H1 (cell line): ENCODE measurements at regions not wholly inside any gene's neighbourhood (a gene's known extent, or its start where the extent isn't known, plus 50 kb on each side); places are given as distances from the start of the nearest gene placed in this dataset.
A peak's percentile ranks its signal among the peaks of the same experiment; 100 is the strongest.

Source experiments
- CTCF ChIA-PET: fragments of 300-600 bp; sonication (Branson Sonifier 250); formaldehyde crosslinking; loops from one replicate; lab custom pipeline; 2021; ENCODE audit not compliant: partially characterized antibody; lab: Charles Lee
- POLR2A ChIA-PET: fragments of 300-600 bp; sonication (Branson Sonifier 250); formaldehyde crosslinking; loops from one replicate; lab custom pipeline; 2021; ENCODE audit warnings: inconsistent platforms; ENCODE audit not compliant: partially characterized antibody; lab: Charles Lee
- DNase-seq, 2 experiments: peaks; one replicate each; pipeline versions ENCODE4 v3.0.0 to v3.0.0-alpha.2; 2010 to 2022; ENCODE audit warnings: low spot score in 2 of 2, low read depth in 1 of 2, mixed read lengths in 1 of 2
- FAIRE-seq: peaks from 2 replicates; lab custom pipeline; 2011; peaks lifted over from hg19 to GRCh38; lab: Jason Lieb, UNC
- H2AFZ ChIP-seq: 2 replicates; pipeline ENCODE4 v1.8.1; 2012; ENCODE audit warnings: low read length, inconsistent platforms
- H2AK5ac ChIP-seq: 2 replicates; pipeline ENCODE4 v1.6.1; 2013; ENCODE audit warnings: low read depth, low read length
- H2BK120ac ChIP-seq: replicated peaks from 2 replicates; pipeline ENCODE3; 2013; ENCODE audit warnings: low read depth, low read length, inconsistent platforms
- H2BK12ac ChIP-seq: 2 replicates; pipeline ENCODE4 v1.6.1; 2013; ENCODE audit warnings: low read depth, low read length
- H2BK15ac ChIP-seq: 2 replicates; pipeline ENCODE4 v1.6.1; 2013; ENCODE audit warnings: low read length
- H2BK20ac ChIP-seq: 2 replicates; pipeline ENCODE4 v1.6.1; 2013; ENCODE audit warnings: low read length
- H2BK5ac ChIP-seq: 2 replicates; pipeline ENCODE4 v1.6.1; 2013; ENCODE audit warnings: low read depth, low read length
- H3K14ac ChIP-seq: 2 replicates; pipeline ENCODE4 v1.6.1; 2013; ENCODE audit warnings: inconsistent platforms; ENCODE audit not compliant: insufficient read length
- H3K18ac ChIP-seq: 2 replicates; pipeline ENCODE4 v1.6.1; 2013; ENCODE audit warnings: low read length; ENCODE audit errors: extremely low read depth
- H3K23ac ChIP-seq: 2 replicates; pipeline ENCODE4 v1.6.1; 2013; ENCODE audit warnings: inconsistent platforms; ENCODE audit not compliant: insufficient read length
- H3K23me2 ChIP-seq: 2 replicates; pipeline ENCODE4 v1.6.1; 2013; ENCODE audit warnings: low read depth, low read length
- H3K27ac ChIP-seq: 2 replicates; pipeline ENCODE4 v1.6.1; 2011; ENCODE audit warnings: low read depth, low read length, inconsistent platforms
- H3K27me3 ChIP-seq, 4 experiments: replicated peaks in 1 of 4; 1 replicate in 1 of 4; 2 replicates in 3 of 4; pipeline versions ENCODE4 v1.6.1 to v1.8.1; 2011 to 2013; ENCODE audit warnings: low read length in 3 of 4, mild to moderate bottlenecking in 3 of 4, inconsistent platforms in 2 of 4, mixed read lengths in 2 of 4, moderate library complexity in 1 of 4; ENCODE audit not compliant: control insufficient read depth in 3 of 4, insufficient read depth in 3 of 4; ENCODE audit errors: extremely low read depth in 1 of 4
- H3K36me3 ChIP-seq, 4 experiments: 2 replicates each; pipeline versions ENCODE4 v1.6.1 to v1.8.1; 2011 to 2013; ENCODE audit warnings: mild to moderate bottlenecking in 4 of 4, low read length in 3 of 4, moderate library complexity in 2 of 4, control low read depth in 1 of 4, inconsistent platforms in 1 of 4; ENCODE audit not compliant: insufficient read depth in 4 of 4, control insufficient read depth in 2 of 4
- H3K4ac ChIP-seq: replicated peaks from 2 replicates; pipeline ENCODE3; 2013; ENCODE audit warnings: low read length, low read depth, mixed read lengths, inconsistent platforms; ENCODE audit not compliant: insufficient read length
- H3K4me1 ChIP-seq, 4 experiments: replicated peaks in 1 of 4; 1 replicate in 1 of 4; 2 replicates in 3 of 4; pipeline versions ENCODE4 v1.6.1 to v1.8.1; 2011 to 2013; ENCODE audit warnings: low read length in 3 of 4, inconsistent platforms in 2 of 4, mixed read lengths in 1 of 4; ENCODE audit not compliant: insufficient read depth in 4 of 4, control insufficient read depth in 3 of 4
- H3K4me2 ChIP-seq, 2 experiments: 2 replicates each; pipeline versions ENCODE4 v1.6.1 to v1.8.1; 2011 to 2013; ENCODE audit warnings: low read depth in 2 of 2, low read length in 2 of 2, control low read depth in 1 of 2, inconsistent platforms in 1 of 2, mild to moderate bottlenecking in 1 of 2; ENCODE audit not compliant: insufficient read depth in 1 of 2
- H3K4me3 ChIP-seq, 4 experiments: fragments of 200-600, 300-600 bp in 1 of 4; sonication (generic), shearing (Covaris generic), sonication (Bioruptor Twin) in 1 of 4; 2 replicates each; pipeline versions ENCODE4 v1.5.1 to v1.8.1; 2011 to 2016; ENCODE audit warnings: low read length in 4 of 4, low read depth in 3 of 4, control low read depth in 2 of 4, inconsistent platforms in 2 of 4, mild to moderate bottlenecking in 2 of 4, mixed read lengths in 1 of 4, moderate library complexity in 1 of 4; ENCODE audit not compliant: insufficient read depth in 2 of 4; ENCODE audit errors: extremely low read depth in 1 of 4
- H3K56ac ChIP-seq: replicated peaks from 2 replicates; pipeline ENCODE3; 2013; ENCODE audit warnings: low read depth, mild to moderate bottlenecking, mixed read lengths, low read length, inconsistent platforms; ENCODE audit not compliant: insufficient read length
- H3K79me1 ChIP-seq: 2 replicates; pipeline ENCODE4 v1.6.1; 2013; ENCODE audit warnings: low read depth, low read length, control low read depth
- H3K79me2 ChIP-seq, 2 experiments: 2 replicates each; pipeline versions ENCODE4 v1.6.1 to v1.8.1; 2012 to 2013; ENCODE audit warnings: low read length in 2 of 2, mild to moderate bottlenecking in 2 of 2, inconsistent platforms in 1 of 2; ENCODE audit not compliant: insufficient read depth in 2 of 2, control insufficient read depth in 1 of 2
- H3K9ac ChIP-seq, 4 experiments: replicated peaks in 1 of 4; 1 replicate in 1 of 4; 2 replicates in 3 of 4; pipeline versions ENCODE4 v1.6.1 to v1.8.1; 2011 to 2013; ENCODE audit warnings: low read depth in 3 of 4, low read length in 3 of 4, control low read depth in 2 of 4, mild to moderate bottlenecking in 2 of 4, moderate library complexity in 2 of 4, inconsistent platforms in 1 of 4; ENCODE audit errors: extremely low read depth in 1 of 4
- H3K9me3 ChIP-seq, 2 experiments: 2 replicates each; pipeline versions ENCODE4 v1.6.1 to v1.8.1; 2012 to 2013; ENCODE audit warnings: mild to moderate bottlenecking in 2 of 2, moderate library complexity in 2 of 2, control low read depth in 1 of 2, inconsistent platforms in 1 of 2, low read depth in 1 of 2, low read length in 1 of 2, mixed read lengths in 1 of 2; ENCODE audit not compliant: insufficient read depth in 2 of 2
- H4K20me1 ChIP-seq, 2 experiments: replicated peaks in 1 of 2; 2 replicates each; pipeline versions ENCODE3 to v1.8.1; 2011 to 2013; ENCODE audit warnings: inconsistent platforms in 2 of 2, low read length in 2 of 2, mild to moderate bottlenecking in 1 of 2; ENCODE audit not compliant: insufficient read depth in 2 of 2, control insufficient read depth in 1 of 2
- H4K5ac ChIP-seq: 2 replicates; pipeline ENCODE4 v1.6.1; 2013; ENCODE audit warnings: low read length, low read depth, mixed read lengths, inconsistent platforms; ENCODE audit not compliant: insufficient read length
- H4K8ac ChIP-seq: 2 replicates; pipeline ENCODE4 v1.8.0; 2013; ENCODE audit warnings: mild to moderate bottlenecking, moderate library complexity, low read length, inconsistent platforms; ENCODE audit not compliant: insufficient read depth; ENCODE audit errors: extremely low read depth
- H4K91ac ChIP-seq: replicated peaks from 2 replicates; pipeline ENCODE3; 2013; ENCODE audit warnings: low read length, mixed read lengths, inconsistent platforms; ENCODE audit not compliant: insufficient read length
- CREB1 ChIP-seq: IDR thresholded peaks from 2 replicates; pipeline ENCODE4 v1.6.1; 2012; ENCODE audit warnings: inconsistent platforms
- E2F6 ChIP-seq: IDR thresholded peaks from 2 replicates; pipeline ENCODE4 v1.6.1; 2012; ENCODE audit warnings: inconsistent platforms
- EGR1 ChIP-seq: IDR thresholded peaks from 2 replicates; pipeline ENCODE4 v1.6.1; 2011; ENCODE audit warnings: low read depth, low read length, borderline replicate concordance
- GABPA ChIP-seq: IDR thresholded peaks from 2 replicates; pipeline ENCODE4 v1.6.1; 2011; ENCODE audit warnings: mild to moderate bottlenecking, low read length, moderate library complexity, borderline replicate concordance; ENCODE audit not compliant: insufficient read depth
- HDAC6 ChIP-seq: IDR thresholded peaks from one replicate; pipeline ENCODE4 v1.7.1; 2012; ENCODE audit warnings: low read depth, mild to moderate bottlenecking, inconsistent platforms, low read length, moderate library complexity
- JUN ChIP-seq: IDR thresholded peaks from 2 replicates; pipeline ENCODE4 v1.6.1; 2011; ENCODE audit warnings: low read depth, mild to moderate bottlenecking, improper control_type of control experiment, low read length
- KDM4A ChIP-seq: IDR thresholded peaks from one replicate; pipeline ENCODE4 v1.7.1; 2012; ENCODE audit warnings: low read depth, mild to moderate bottlenecking, moderate library complexity, low read length, inconsistent platforms; ENCODE audit not compliant: severe bottlenecking
- SIX5 ChIP-seq: IDR thresholded peaks from 2 replicates; pipeline ENCODE4 v1.6.1; 2011; ENCODE audit warnings: mild to moderate bottlenecking, low read depth, low read length
- TBP ChIP-seq: IDR thresholded peaks from 2 replicates; pipeline ENCODE4 v1.6.1; 2011; ENCODE audit warnings: low read depth, low read length, improper control_type of control experiment
- WGBS, 2 experiments: shearing (Covaris generic) in 1 of 2; methylation state at CpG; one replicate each; pipeline versions ENCODE4 v1.1.6 to v1.1.7; 2013 to 2015; ENCODE audit warnings: low lambda C conversion rate in 2 of 2, mixed read lengths in 2 of 2, inconsistent platforms in 1 of 2, low coverage in 1 of 2, missing lambda C conversion rate in 1 of 2; ENCODE audit not compliant: insufficient replicate concordance in 2 of 2, insufficient coverage in 1 of 2, insufficient read length in 1 of 2; ENCODE audit errors: extremely low coverage in 1 of 2, missing lambda C conversion rate in 1 of 2; 5-methylcytosine and 5-hydroxymethylcytosine counted together

GRCh38 chr5:163696579-163696887 is 191.1 kb downstream of the MAT2B start:
- Histone ChIP-seq H3K23ac (no peak overlapping the region), H3K4me3 (no peak overlapping the region), H3K27ac (no peak overlapping the region), H3K23me2 (no peaks in the 10 kb centered on the region), H3K36me3 (no peaks in the 10 kb centered on the region), H3K9ac (no peak overlapping the region), H3K4ac (no peak overlapping the region), H3K14ac (no peak overlapping the region), H3K56ac (no peak overlapping the region), H4K20me1 (no peaks in the 10 kb centered on the region), H2AK5ac (no peak overlapping the region), H2BK120ac (no peak overlapping the region), H3K4me2 (no peak overlapping the region), H4K5ac (no peak overlapping the region), H4K8ac (no peak overlapping the region), H2BK15ac (no peak overlapping the region), H3K4me1 (peaks cover 0 to 3% (median 0%) of the 10 kb centered on the region in 4 experiments; a peak in 1 of 7 replicates), H2BK5ac (no peak overlapping the region), H3K18ac (no peak overlapping the region), H2BK12ac (no peak overlapping the region), H4K91ac (no peak overlapping the region), H3K9me3 (no peaks in the 10 kb centered on the region), H2AFZ (peak overlapping the region; percentile 72; the same call in 1 of the 2 replicates), H2BK20ac (no peak overlapping the region), H3K79me2 (no peaks in the 10 kb centered on the region), H3K79me1 (no peaks in the 10 kb centered on the region), H3K27me3 (no peaks in the 10 kb centered on the region)
- DNase-seq (no peak), FAIRE-seq (no peak)
- 57% methylated on average over 5 of the region's 5 CpGs; no CpG with 5 or more reads in 1 of the 2 experiments for WGBS, 2 experiments
- POLR2A ChIA-PET = no interaction called here
- CTCF ChIA-PET = interaction anchor here (0.6 to 3.0 kb wide), 22 partner anchors 10 to 807 kb away, joined by 3 to 14 read pairs (median 3); no protein-coding TSS in a partner anchor
- TF ChIP-seq CREB1 = no peak
- TF ChIP-seq TBP = no peak
- TF ChIP-seq GABPA = no peak
- no peak for TF ChIP-seq JUN
- no peak for TF ChIP-seq SIX5
- no peak for TF ChIP-seq E2F6
- TF ChIP-seq KDM4A = no peak
- TF ChIP-seq HDAC6 = no peak
- no peak for TF ChIP-seq EGR1
